ENCODE measurements at regions not wholly inside any gene's neighbourhood (a gene's known extent, or its start where the extent isn't known, plus 50 kb on each side); places are given as distances from the start of the nearest gene placed in this dataset.
"Not testable (repeated sequence)": the region's sequence is repeated elsewhere in the genome, so short reads cannot be mapped to it uniquely, and the experiment has no call there.

DNA sequence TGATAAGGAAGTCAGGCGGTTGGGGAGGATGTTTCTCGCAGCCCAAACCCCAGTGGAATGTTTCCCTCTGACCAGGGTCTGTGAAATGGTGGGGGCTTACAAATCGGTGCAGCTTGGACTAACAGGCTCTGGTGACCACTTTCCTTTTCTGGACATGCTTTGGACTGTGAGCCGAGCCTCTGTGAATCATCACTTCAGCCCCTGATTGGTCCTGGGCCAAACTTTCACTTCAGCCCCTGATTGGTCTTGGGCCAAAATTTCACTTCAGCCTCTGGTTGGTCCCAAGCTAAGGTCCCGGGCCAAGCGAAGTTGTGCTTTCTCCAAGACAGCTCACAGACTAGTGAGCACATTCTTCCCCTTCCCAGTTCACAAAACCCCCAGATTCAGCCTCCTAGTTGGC is 223.7 kb upstream of the ANKRD20A1 start:
- not testable (repeated sequence) for H3K4me3 ChIP-seq; H3K9me3 ChIP-seq (ENCODE audit: low read depth); H3K4me2 ChIP-seq; H3K79me2 ChIP-seq; H3K27me3 ChIP-seq; H3K9me2 ChIP-seq (replicated peaks; ENCODE audit: insufficient read depth); H2AFZ ChIP-seq; DNase-seq (ENCODE audit: low spot score); H3K27ac ChIP-seq; H3K4me1 ChIP-seq (ENCODE audit: insufficient read depth); H3K36me3 ChIP-seq (replicated peaks; ENCODE audit: insufficient read depth, low read depth); H4K20me1 ChIP-seq (ENCODE audit: insufficient read depth, poor library complexity, severe bottlenecking)
- 47% methylated on average over 3 of the region's 6 CpGs for WGBS (ENCODE audit: low lambda C conversion rate, missing lambda C conversion rate)

GRCh38 chr9:67611900-67612299 is 246.8 kb upstream of the ANKRD20A1 start:
- not testable (repeated sequence) for H3K4me2 ChIP-seq; H3K36me3 ChIP-seq (replicated peaks; ENCODE audit: insufficient read depth, low read depth); H3K4me3 ChIP-seq; DNase-seq (ENCODE audit: low spot score); H3K9me3 ChIP-seq (ENCODE audit: low read depth); H3K79me2 ChIP-seq; H3K27ac ChIP-seq; H2AFZ ChIP-seq; H3K9me2 ChIP-seq (replicated peaks; ENCODE audit: insufficient read depth); H3K27me3 ChIP-seq; H3K4me1 ChIP-seq (ENCODE audit: insufficient read depth); H4K20me1 ChIP-seq (ENCODE audit: insufficient read depth, poor library complexity, severe bottlenecking)
- 77% methylated on average over 14 of the region's 15 CpGs for WGBS (ENCODE audit: low lambda C conversion rate, missing lambda C conversion rate)

DNA sequence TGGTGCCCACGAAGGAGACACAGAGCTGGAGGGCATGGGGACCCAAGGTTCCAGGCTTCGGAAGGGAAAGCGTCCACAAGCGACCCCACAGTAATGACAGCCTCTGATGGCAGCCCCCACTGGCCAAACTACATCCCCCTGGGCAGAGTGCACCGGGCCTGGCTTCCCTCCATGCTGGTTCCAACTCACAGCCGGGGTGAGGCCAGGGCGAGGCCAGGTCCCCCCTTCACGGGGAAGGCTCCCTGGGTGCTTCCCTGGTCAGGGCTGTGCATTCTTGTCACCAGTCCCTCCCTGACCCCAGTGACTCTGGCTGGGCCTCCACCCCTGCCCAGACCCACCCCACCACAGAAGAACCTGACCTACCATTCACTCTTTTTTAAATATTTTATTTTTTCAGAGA is 248.9 kb upstream of the ANKRD20A1 start:
- not testable (repeated sequence) for H3K4me2 ChIP-seq; H3K36me3 ChIP-seq (replicated peaks; ENCODE audit: insufficient read depth, low read depth); H3K4me3 ChIP-seq; H3K79me2 ChIP-seq; H3K9me2 ChIP-seq (replicated peaks; ENCODE audit: insufficient read depth); DNase-seq (ENCODE audit: low spot score); H4K20me1 ChIP-seq (ENCODE audit: insufficient read depth, poor library complexity, severe bottlenecking); H3K27me3 ChIP-seq; H3K4me1 ChIP-seq (ENCODE audit: insufficient read depth); H2AFZ ChIP-seq; H3K27ac ChIP-seq; H3K9me3 ChIP-seq (ENCODE audit: low read depth)
- 71% methylated on average over 8 of the region's 8 CpGs for WGBS (ENCODE audit: low lambda C conversion rate, missing lambda C conversion rate)

DNA sequence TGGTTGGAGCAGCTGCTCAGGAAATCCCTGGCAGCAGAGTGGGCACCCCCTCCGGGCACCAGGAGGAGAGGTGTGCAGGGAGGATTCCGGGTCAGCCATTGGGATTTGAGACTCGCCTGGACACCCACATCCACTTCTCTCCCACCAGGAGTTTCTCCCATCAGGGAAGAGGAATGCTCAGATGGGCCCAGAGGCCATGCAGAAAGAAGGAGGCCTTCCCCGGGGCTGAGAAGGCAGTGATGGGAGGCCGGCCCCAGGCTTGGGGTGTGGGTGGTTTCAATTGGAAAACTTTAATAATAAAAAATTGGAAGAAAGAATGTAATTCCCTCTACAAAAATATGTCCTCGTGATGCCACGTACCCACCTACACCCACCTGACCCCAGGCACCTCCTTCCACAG is 249.3 kb upstream of the ANKRD20A1 start:
- not testable (repeated sequence) for H3K27ac ChIP-seq; H3K4me3 ChIP-seq; DNase-seq (ENCODE audit: low spot score); H3K36me3 ChIP-seq (replicated peaks; ENCODE audit: insufficient read depth, low read depth); H3K79me2 ChIP-seq; H3K4me1 ChIP-seq (ENCODE audit: insufficient read depth); H3K27me3 ChIP-seq; H4K20me1 ChIP-seq (ENCODE audit: insufficient read depth, poor library complexity, severe bottlenecking); H2AFZ ChIP-seq; H3K9me2 ChIP-seq (replicated peaks; ENCODE audit: insufficient read depth); H3K9me3 ChIP-seq (ENCODE audit: low read depth); H3K4me2 ChIP-seq
- WGBS (ENCODE audit: low lambda C conversion rate, missing lambda C conversion rate): 58% methylated on average over 6 of the region's 7 CpGs

- WGBS (ENCODE audit: low lambda C conversion rate, missing lambda C conversion rate): 94% methylated on average over 3 of the region's 9 CpGs
- not testable (repeated sequence) for H3K4me1 ChIP-seq (ENCODE audit: insufficient read depth); H3K4me3 ChIP-seq; H3K4me2 ChIP-seq; H4K20me1 ChIP-seq (ENCODE audit: insufficient read depth, poor library complexity, severe bottlenecking); H3K9me3 ChIP-seq (ENCODE audit: low read depth); H3K9me2 ChIP-seq (replicated peaks; ENCODE audit: insufficient read depth); H3K27me3 ChIP-seq; H3K79me2 ChIP-seq; DNase-seq (ENCODE audit: low spot score); H3K36me3 ChIP-seq (replicated peaks; ENCODE audit: insufficient read depth, low read depth); H3K27ac ChIP-seq; H2AFZ ChIP-seq
Measured at GRCh38 chr9:67605113-67605512, 253.6 kb upstream of the ANKRD20A1 start.

GRCh38 chr9:67603609-67604008 is 255.1 kb upstream of the ANKRD20A1 start:
- H3K27me3 ChIP-seq; H3K4me3 ChIP-seq; H3K4me2 ChIP-seq; H2AFZ ChIP-seq; H3K9me3 ChIP-seq (ENCODE audit: low read depth); H3K79me2 ChIP-seq; DNase-seq (ENCODE audit: low spot score); H3K27ac ChIP-seq; H3K4me1 ChIP-seq (ENCODE audit: insufficient read depth); H3K36me3 ChIP-seq (replicated peaks; ENCODE audit: insufficient read depth, low read depth); H4K20me1 ChIP-seq (ENCODE audit: insufficient read depth, poor library complexity, severe bottlenecking); H3K9me2 ChIP-seq (replicated peaks; ENCODE audit: insufficient read depth): not testable (repeated sequence)
- no CpG with 5 or more reads among the region's 9 CpGs for WGBS (ENCODE audit: low lambda C conversion rate, missing lambda C conversion rate)

DNA sequence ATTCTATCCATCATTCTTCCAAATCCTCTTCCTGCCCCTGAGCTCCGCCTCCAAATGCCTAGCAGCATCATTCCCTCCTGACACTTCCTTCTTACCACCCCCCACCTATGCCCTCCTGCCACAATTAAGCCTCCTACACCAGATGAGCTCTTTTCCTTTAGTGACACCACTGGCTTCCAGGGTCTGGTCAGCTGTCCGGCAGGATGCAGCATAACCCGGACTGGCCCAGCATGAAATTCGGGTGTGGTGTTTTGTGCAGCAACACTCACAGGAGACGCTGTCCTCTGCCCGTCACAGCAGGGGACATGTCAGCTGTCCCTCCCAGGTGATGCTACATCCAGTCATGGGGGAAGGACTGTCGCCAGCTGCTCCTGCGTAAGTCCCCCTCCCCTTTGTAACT is 266.3 kb upstream of the ANKRD20A1 start:
- H3K9me3 ChIP-seq (ENCODE audit: low read depth); H3K79me2 ChIP-seq; H3K4me1 ChIP-seq (ENCODE audit: insufficient read depth); H3K36me3 ChIP-seq (replicated peaks; ENCODE audit: insufficient read depth, low read depth); H3K27me3 ChIP-seq; DNase-seq (ENCODE audit: low spot score); H3K9me2 ChIP-seq (replicated peaks; ENCODE audit: insufficient read depth); H4K20me1 ChIP-seq (ENCODE audit: insufficient read depth, poor library complexity, severe bottlenecking); H3K27ac ChIP-seq; H3K4me2 ChIP-seq; H3K4me3 ChIP-seq; H2AFZ ChIP-seq: not testable (repeated sequence)
- WGBS (ENCODE audit: low lambda C conversion rate, missing lambda C conversion rate): no CpG with 5 or more reads among the region's 8 CpGs

GRCh38 chr9:67555874-67556273 is 302.9 kb upstream of the ANKRD20A1 start:
- H3K9me3 ChIP-seq (ENCODE audit: low read depth); H3K4me2 ChIP-seq; H4K20me1 ChIP-seq (ENCODE audit: insufficient read depth, poor library complexity, severe bottlenecking); H3K4me3 ChIP-seq; H2AFZ ChIP-seq; DNase-seq (ENCODE audit: low spot score); H3K9me2 ChIP-seq (replicated peaks; ENCODE audit: insufficient read depth); H3K27ac ChIP-seq; H3K4me1 ChIP-seq (ENCODE audit: insufficient read depth); H3K36me3 ChIP-seq (replicated peaks; ENCODE audit: insufficient read depth, low read depth); H3K27me3 ChIP-seq; H3K79me2 ChIP-seq: not testable (repeated sequence)
- WGBS (ENCODE audit: low lambda C conversion rate, missing lambda C conversion rate): no CpG with 5 or more reads among the region's 3 CpGs

- H3K36me3 ChIP-seq (replicated peaks; ENCODE audit: insufficient read depth, low read depth); H3K4me1 ChIP-seq (ENCODE audit: insufficient read depth); H3K9me3 ChIP-seq (ENCODE audit: low read depth); H3K79me2 ChIP-seq; H3K4me3 ChIP-seq; H3K27me3 ChIP-seq; H3K9me2 ChIP-seq (replicated peaks; ENCODE audit: insufficient read depth); H2AFZ ChIP-seq; DNase-seq (ENCODE audit: low spot score); H4K20me1 ChIP-seq (ENCODE audit: insufficient read depth, poor library complexity, severe bottlenecking); H3K4me2 ChIP-seq; H3K27ac ChIP-seq: not testable (repeated sequence)
- WGBS (ENCODE audit: low lambda C conversion rate, missing lambda C conversion rate): 67% methylated on average over 2 of the region's 6 CpGs
Measured at GRCh38 chr9:67550044-67550443, 308.7 kb upstream of the ANKRD20A1 start.
